CD14-positive monocyte (primary cell): ENCODE measurements at regions not wholly inside any gene's neighbourhood (a gene's known extent, or its start where the extent isn't known, plus 50 kb on each side); places are given as distances from the start of the nearest gene placed in this dataset.

Experiments
- DNase-seq, 3 donors: peaks; one replicate each; pipeline ENCODE4 v3.0.0-alpha.2; 2011 to 2022
- H2AFZ ChIP-seq: 2 replicates; pipeline ENCODE4 v1.6.0; 2012; ENCODE audit warnings: mild to moderate bottlenecking, low read depth, low read length, inconsistent platforms; ENCODE audit not compliant: insufficient read depth, poor library complexity, severe bottlenecking
- H3K27ac ChIP-seq, 2 donors: 1 replicate in 1 of 2; 2 replicates in 1 of 2; pipeline ENCODE4 v1.5.1; 2012 to 2013; ENCODE audit warnings: low read length in 2 of 2, control low read depth in 1 of 2, inconsistent platforms in 1 of 2, low read depth in 1 of 2, mild to moderate bottlenecking in 1 of 2
- H3K27me3 ChIP-seq, 2 donors: one replicate each; pipeline versions ENCODE4 v1.6.0 to v1.6.1; 2011 to 2013; ENCODE audit warnings: low read length in 2 of 2; ENCODE audit not compliant: control insufficient read depth in 2 of 2, insufficient read depth in 2 of 2
- H3K36me3 ChIP-seq, 2 donors: replicated peaks in 1 of 2; 1 replicate in 1 of 2; 2 replicates in 1 of 2; pipeline versions ENCODE4 v1.5.1 to v1.6.1; 2012 to 2013; ENCODE audit warnings: low read length in 2 of 2, control low read depth in 1 of 2, inconsistent platforms in 1 of 2, mild to moderate bottlenecking in 1 of 2; ENCODE audit not compliant: insufficient read depth in 2 of 2, control insufficient read depth in 1 of 2
- H3K4me1 ChIP-seq, 2 donors: 1 replicate in 1 of 2; 2 replicates in 1 of 2; pipeline versions ENCODE4 v1.5.1 to v1.6.1; 2012 to 2013; ENCODE audit warnings: low read length in 2 of 2, control low read depth in 1 of 2, inconsistent platforms in 1 of 2, mild to moderate bottlenecking in 1 of 2, moderate library complexity in 1 of 2; ENCODE audit not compliant: insufficient read depth in 2 of 2, control insufficient read depth in 1 of 2
- H3K4me2 ChIP-seq: replicated peaks from 2 replicates; pipeline ENCODE3; 2012; ENCODE audit warnings: low read length, moderate library complexity, mild to moderate bottlenecking; ENCODE audit not compliant: poor library complexity, severe bottlenecking; ENCODE audit errors: extremely low read depth
- H3K4me3 ChIP-seq, 3 experiments: fragments of 200-600 bp in 1 of 3; sonication (generic) in 1 of 3; replicated peaks in 1 of 3; 1 replicate in 2 of 3; 2 replicates in 1 of 3; pipeline ENCODE4 v1.5.1; 2011 to 2013; ENCODE audit warnings: low read length in 3 of 3, mild to moderate bottlenecking in 3 of 3, control low read depth in 2 of 3, low read depth in 2 of 3, inconsistent platforms in 1 of 3, moderate library complexity in 1 of 3
- H3K79me2 ChIP-seq: 2 replicates; pipeline ENCODE4 v1.6.0; 2012; ENCODE audit warnings: mild to moderate bottlenecking, control low read depth, inconsistent platforms, low read length, moderate library complexity; ENCODE audit not compliant: insufficient read depth
- H3K9ac ChIP-seq: 2 replicates; pipeline ENCODE4 v1.6.0; 2017; ENCODE audit warnings: low read length, mild to moderate bottlenecking; ENCODE audit not compliant: insufficient read depth, poor library complexity, severe bottlenecking
- H3K9me3 ChIP-seq, 2 donors: replicated peaks in 1 of 2; 1 replicate in 1 of 2; 2 replicates in 1 of 2; pipeline versions ENCODE4 v1.5.1 to v1.6.1; 2012 to 2013; ENCODE audit warnings: low read length in 2 of 2, control low read depth in 1 of 2; ENCODE audit not compliant: control insufficient read depth in 1 of 2, insufficient read depth in 1 of 2
- H4K20me1 ChIP-seq: 2 replicates; pipeline ENCODE4 v1.6.0; 2012; ENCODE audit warnings: mild to moderate bottlenecking, low read length, control low read depth, moderate library complexity; ENCODE audit not compliant: insufficient read depth
- H3K27ac Mint-ChIP-seq, 7 donors: one replicate each; pipeline ENCODE4 v1.8.0; 2020; ENCODE audit warnings: mild to moderate bottlenecking in 7 of 7, mixed read lengths in 7 of 7, moderate library complexity in 6 of 7, inconsistent platforms in 2 of 7
- H3K27me3 Mint-ChIP-seq, 3 donors: one replicate each; pipeline ENCODE4 v1.8.0; 2021 to 2022; ENCODE audit warnings: low read depth in 3 of 3, mild to moderate bottlenecking in 3 of 3, mixed read lengths in 3 of 3, moderate library complexity in 3 of 3, inconsistent platforms in 1 of 3
- H3K36me3 Mint-ChIP-seq, 2 donors: one replicate each; pipeline ENCODE4 v1.8.0; 2020; ENCODE audit warnings: mixed read lengths in 2 of 2, inconsistent platforms in 1 of 2, mild to moderate bottlenecking in 1 of 2
- H3K4me1 Mint-ChIP-seq: one replicate; pipeline ENCODE4 v1.8.0; 2020; ENCODE audit warnings: mild to moderate bottlenecking, mixed read lengths
- H3K4me3 Mint-ChIP-seq, 2 donors: one replicate each; pipeline ENCODE4 v1.8.0; 2020; ENCODE audit warnings: mild to moderate bottlenecking in 2 of 2, mixed read lengths in 2 of 2, moderate library complexity in 1 of 2
- H3K9me3 Mint-ChIP-seq, 7 donors: one replicate each; pipeline ENCODE4 v1.8.0; 2020 to 2022; ENCODE audit warnings: mixed read lengths in 7 of 7, mild to moderate bottlenecking in 6 of 7, moderate library complexity in 6 of 7, inconsistent platforms in 2 of 7
- CTCF ChIP-seq: fragments of 200-600 bp; IDR thresholded peaks from one replicate; pipeline ENCODE4 v1.8.0; 2022; ENCODE audit warnings: antibody characterized with exemption, mild to moderate bottlenecking
- WGBS: methylation state at CpG from one replicate; pipeline ENCODE4 v1.1.5; 2013; ENCODE audit warnings: missing lambda C conversion rate; ENCODE audit not compliant: insufficient coverage; 5-methylcytosine and 5-hydroxymethylcytosine counted together
- intact Hi-C, 2 donors: fragments of 100-400 bp; cut with micrococcal nuclease; formaldehyde crosslinking; loops; one replicate each; pipeline versions ENCODE4 v1.15.0 to v1.15.1; 2023

GRCh38 chr10:109727436-109727835 is 195.9 kb downstream of the XPNPEP1 start:
- H3K27ac Mint-ChIP-seq, result no peak overlapping the region
- no CpG with 5 or more reads among the region's 1 CpG for WGBS
- no peaks in the 10 kb centered on the region for H3K79me2 ChIP-seq
- no peak overlapping the region for H3K4me2 ChIP-seq
- no peak overlapping the region for H2AFZ ChIP-seq
- no peaks in the 10 kb centered on the region for H4K20me1 ChIP-seq
- H3K36me3 ChIP-seq, result no peaks in the 10 kb centered on the region
- H3K27me3 ChIP-seq, result no peaks in the 10 kb centered on the region
- no peak overlapping the region for H3K4me3 Mint-ChIP-seq
- no peaks in the 10 kb centered on the region for H3K36me3 Mint-ChIP-seq
- no peak overlapping the region for H3K9ac ChIP-seq
- no peaks in the 10 kb centered on the region for H3K9me3 ChIP-seq
- intact Hi-C loops, result no loop called here
- H3K9me3 Mint-ChIP-seq, result peaks cover 0 to 10% (median 0%) of the 10 kb centered on the region in 7 donors
- no peaks in the 10 kb centered on the region for H3K4me1 ChIP-seq
- no peak for TF ChIP-seq CTCF
- H3K27ac ChIP-seq, result no peak overlapping the region
- no peak for DNase-seq
- H3K4me1 Mint-ChIP-seq, result no peaks in the 10 kb centered on the region
- H3K27me3 Mint-ChIP-seq, result peaks cover 0 to 3% (median 0%) of the 10 kb centered on the region in 3 donors
- no peak overlapping the region for H3K4me3 ChIP-seq

- no peak overlapping the region for H3K27ac ChIP-seq
- 17% methylated on average over 1 of the region's 2 CpGs for WGBS
- no peak overlapping the region for H2AFZ ChIP-seq
- DNase-seq, result no peak
- Mint-ChIP-seq H3K9me3 (peaks cover 0 to 10% (median 0%) of the 10 kb centered on the region in 7 donors), H3K4me1 (no peaks in the 10 kb centered on the region), H3K27me3 (peaks cover 0 to 3% (median 0%) of the 10 kb centered on the region in 3 donors), H3K36me3 (no peaks in the 10 kb centered on the region), H3K4me3 (no peak overlapping the region), H3K27ac (no peak overlapping the region)
- H3K79me2 ChIP-seq, result no peaks in the 10 kb centered on the region
- no peak overlapping the region for H3K4me3 ChIP-seq
- no peaks in the 10 kb centered on the region for H3K27me3 ChIP-seq
- H3K9me3 ChIP-seq, result no peaks in the 10 kb centered on the region
- H3K36me3 ChIP-seq, result no peaks in the 10 kb centered on the region
- H3K9ac ChIP-seq, result no peak overlapping the region
- no peak overlapping the region for H3K4me2 ChIP-seq
- H4K20me1 ChIP-seq, result no peaks in the 10 kb centered on the region
- intact Hi-C loops, result no loop called here
- no peaks in the 10 kb centered on the region for H3K4me1 ChIP-seq
- TF ChIP-seq CTCF, result no peak
Measured at GRCh38 chr10:109726473-109726872, 196.8 kb downstream of the XPNPEP1 start.
